K562 (cell line): ENCODE measurements at regions not wholly inside any gene's neighbourhood (a gene's known extent, or its start where the extent isn't known, plus 50 kb on each side); places are given as distances from the start of the nearest gene placed in this dataset.

Source experiments
- ATAC-seq: fragments of 200-7000 bp; cut with Tn5 transposase; 3 replicates; pipeline ENCODE4 v1.9.1; 2020; ENCODE audit warnings: moderate library complexity
- BruUV-seq: library from RNA; stranded (reverse); fragments of 400-500 nt; replicated peaks from 2 replicates; lab custom pipeline; 2021; lab: Mats Ljungman, UMichigan
- CTCF ChIA-PET: fragments of 300-600 bp; formaldehyde crosslinking; extraction: SDS; loops from one replicate; lab custom pipeline; 2021; ENCODE audit warnings: low intra/inter-chr PET ratio; lab: Yijun Ruan, JAX
- POLR2A ChIA-PET: fragments of 300-600, 350-650 bp; sonication (Branson Sonifier 250); formaldehyde crosslinking; extraction: SDS; loops from one replicate; lab custom pipeline; 2021; ENCODE audit warnings: antibody characterized with exemption, inconsistent platforms; lab: Yijun Ruan, JAX
- DNase-seq, 4 experiments: peaks; one replicate each; pipeline versions ENCODE4 v3.0.0 to v3.0.0-alpha.2; 2011 to 2018; ENCODE audit warnings: low spot score in 3 of 4, mixed read lengths in 3 of 4; ENCODE audit errors: extremely low read depth in 1 of 4
- FAIRE-seq: peaks from 2 replicates; lab custom pipeline; 2011; peaks lifted over from hg19 to GRCh38; lab: Jason Lieb, UNC
- H2AFZ ChIP-seq: 2 replicates; pipeline ENCODE4 v1.6.0; 2011; ENCODE audit warnings: low read depth, low read length, control low read depth, inconsistent platforms
- H3K27ac ChIP-seq: fragments of 200-600 bp; 3 replicates; pipeline ENCODE4 v1.8.0; 2011; ENCODE audit warnings: low read depth, mild to moderate bottlenecking, control low read depth, inconsistent platforms, low read length, moderate library complexity, mixed read lengths; ENCODE audit errors: extremely low read depth
- H3K27me3 ChIP-seq, 2 experiments: fragments of 300-600 bp in 1 of 2; 2 replicates in 1 of 2; 3 replicates in 1 of 2; pipeline versions ENCODE4 v1.6.0 to v1.8.0; 2011; ENCODE audit warnings: inconsistent platforms in 2 of 2, low read length in 2 of 2, mild to moderate bottlenecking in 1 of 2, mixed read lengths in 1 of 2, moderate library complexity in 1 of 2; ENCODE audit not compliant: control insufficient read depth in 2 of 2, insufficient read depth in 2 of 2
- H3K36me3 ChIP-seq: fragments of 300-600 bp; 3 replicates; pipeline ENCODE4 v1.8.0; 2011; ENCODE audit warnings: mild to moderate bottlenecking, low read length, inconsistent platforms; ENCODE audit not compliant: control insufficient read depth, insufficient read depth
- H3K4me1 ChIP-seq, 2 experiments: fragments of 200-600 bp in 1 of 2; replicated peaks in 1 of 2; 2 replicates in 1 of 2; 3 replicates in 1 of 2; pipeline versions ENCODE4 v1.5.1 to v1.8.0; 2011; ENCODE audit warnings: inconsistent platforms in 2 of 2, low read length in 2 of 2, mild to moderate bottlenecking in 1 of 2, mixed read lengths in 1 of 2, moderate library complexity in 1 of 2; ENCODE audit not compliant: control insufficient read depth in 2 of 2, insufficient read depth in 2 of 2
- H3K4me2 ChIP-seq: 2 replicates; pipeline ENCODE4 v1.6.1; 2011; ENCODE audit warnings: low read length, control low read depth, inconsistent platforms, mixed read lengths; ENCODE audit not compliant: insufficient read depth
- H3K4me3 ChIP-seq: fragments of 200-600 bp; sonication (generic), shearing (Covaris generic); 2 replicates; pipeline ENCODE4 v1.5.1; 2016; ENCODE audit warnings: control low read depth, inconsistent platforms
- H3K79me2 ChIP-seq: fragments of 200-600 bp; 3 replicates; pipeline ENCODE4 v1.8.0; 2011; ENCODE audit warnings: low read length, inconsistent platforms; ENCODE audit not compliant: control insufficient read depth, insufficient read depth
- H3K9ac ChIP-seq, 2 experiments: 2 replicates each; pipeline versions ENCODE4 v1.6.0 to v1.6.1; 2011; ENCODE audit warnings: low read depth in 2 of 2, low read length in 2 of 2, control low read depth in 1 of 2, inconsistent platforms in 1 of 2, mild to moderate bottlenecking in 1 of 2, mixed read lengths in 1 of 2; ENCODE audit not compliant: insufficient read depth in 1 of 2
- H3K9me1 ChIP-seq: one replicate; pipeline ENCODE4 v1.6.0; 2011; ENCODE audit warnings: inconsistent platforms, mild to moderate bottlenecking, low read length, moderate library complexity; ENCODE audit not compliant: control insufficient read depth, insufficient read depth
- H3K9me3 ChIP-seq: replicated peaks from 2 replicates; pipeline ENCODE4 v1.5.1; 2011; ENCODE audit warnings: low read depth, low read length, inconsistent platforms; ENCODE audit not compliant: control insufficient read depth, insufficient read depth
- H4K20me1 ChIP-seq: replicated peaks from 2 replicates; pipeline ENCODE4 v1.6.1; 2011; ENCODE audit warnings: low read length, inconsistent platforms, mixed read lengths; ENCODE audit not compliant: control insufficient read depth, insufficient read depth
- HMGN3 ChIP-seq: IDR thresholded peaks from 2 replicates; pipeline ENCODE4 v1.6.1; 2011; ENCODE audit warnings: borderline replicate concordance, low read depth, mild to moderate bottlenecking, mixed read lengths, low read length; ENCODE audit not compliant: insufficient read length; ENCODE audit errors: extremely low read depth
- KDM2B ChIP-seq: fragments of 250-450 bp; sonication (Bioruptor Pico); IDR thresholded peaks from 2 replicates; pipeline ENCODE4 v1.8.0; 2021; ENCODE audit warnings: mild to moderate bottlenecking, moderate library complexity
- RHOXF2B ChIP-seq: fragments of 250-450 bp; sonication (Bioruptor Pico); conservative IDR thresholded peaks from 2 replicates; pipeline ENCODE4 v1.5.1; 2021
- STAG1 ChIP-seq: sonication (generic); formaldehyde crosslinking; IDR thresholded peaks from 2 replicates; pipeline ENCODE4 v1.5.0; 2020; ENCODE audit warnings: missing genetic modification reagents, borderline replicate concordance
- TAF7 ChIP-seq: fragments of 450-650 bp; IDR thresholded peaks from 2 replicates; pipeline ENCODE4 v1.6.1; 2016; ENCODE audit warnings: missing genetic modification characterization, missing compliant biosample characterization
- ZBTB8A ChIP-seq: fragments of 450-650 bp; IDR thresholded peaks from 2 replicates; pipeline ENCODE4 v1.6.1; 2018; ENCODE audit warnings: mild to moderate bottlenecking, moderate library complexity; ENCODE audit not compliant: partially characterized antibody
- ZNF274 ChIP-seq: IDR thresholded peaks from 2 replicates; pipeline ENCODE4 v1.6.1; 2011; ENCODE audit warnings: low read depth, mild to moderate bottlenecking, low read length, moderate library complexity, borderline replicate concordance
- ZNF75A ChIP-seq: fragments of 450-650 bp; formaldehyde crosslinking; IDR thresholded peaks from 2 replicates; pipeline ENCODE4 v1.4.0; 2020; ENCODE audit warnings: mild to moderate bottlenecking
- WGBS: fragments of 100-300 bp; shearing (Covaris generic); methylation state at CpG from one replicate; pipeline ENCODE4 v1.1.6; 2016; ENCODE audit warnings: low coverage, mixed read lengths; ENCODE audit not compliant: insufficient coverage; ENCODE audit errors: missing lambda C conversion rate; 5-methylcytosine and 5-hydroxymethylcytosine counted together
- in situ Hi-C: fragments of 300-500 bp; cut with MboI; formaldehyde crosslinking; loops from 4 replicates; pipeline ENCODE4 v1.15.0; 2018; ENCODE audit warnings: inconsistent platforms, mixed read lengths
- intact Hi-C: fragments of 100-400 bp; cut with micrococcal nuclease; formaldehyde crosslinking; loops from 2 replicates; pipeline ENCODE4 v1.14.2; 2022
- TF ChIP-seq, protein P1 (sequence below): fragments of 250-450 bp; sonication (Bioruptor Pico); IDR thresholded peaks from 2 replicates; pipeline ENCODE4 v1.4.0; 2020; ENCODE audit warnings: mild to moderate bottlenecking, moderate library complexity

DNA sequence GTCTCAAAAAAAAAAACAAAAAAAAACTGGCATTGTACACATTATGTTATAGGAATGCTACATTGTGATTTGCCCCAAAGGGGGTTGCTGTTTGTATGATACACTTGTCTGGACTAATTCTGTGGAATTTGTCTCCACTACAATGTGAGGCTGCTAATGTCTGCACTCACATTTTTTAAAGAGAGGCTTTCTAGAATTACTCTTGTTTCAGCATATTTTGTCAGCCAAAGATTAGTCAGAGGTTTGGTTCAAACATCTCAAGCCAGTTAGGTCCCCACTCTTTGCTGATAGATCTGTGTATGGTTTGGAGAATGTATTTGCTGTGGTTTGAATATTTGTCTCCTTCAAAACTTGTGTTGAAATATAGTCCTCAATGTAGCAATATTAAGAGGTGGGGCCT is 59.3 kb upstream of the ZNF169 start:
- no peak for DNase-seq
- no TSS peak for BruUV-seq
- Histone ChIP-seq H3K27ac (no peak overlapping the region), H4K20me1 (no peaks in the 10 kb centered on the region), H3K36me3 (no peaks in the 10 kb centered on the region), H3K4me1 (peaks cover 0 to 3% of the 10 kb centered on the region in 2 experiments; a peak in 2 of 5 replicates), H3K27me3 (no peaks in the 10 kb centered on the region), H2AFZ (no peak overlapping the region), H3K9me1 (no peaks in the 10 kb centered on the region), H3K79me2 (no peaks in the 10 kb centered on the region), H3K9ac (no peak overlapping the region), H3K4me3 (no peak overlapping the region), H3K9me3 (no peaks in the 10 kb centered on the region; the same call in 1 of the 2 replicates), H3K4me2 (no peak overlapping the region)
- FAIRE-seq, result no peak
- ATAC-seq, result no peak
- ChIA-PET CTCF (no interaction called here), POLR2A (no interaction called here)
- in situ Hi-C loops (loop anchor here (25.0 kb wide), 1 partner anchor 512 kb away; no protein-coding TSS in a partner anchor), intact Hi-C loops (no loop called here)
- TF ChIP-seq HMGN3 (no peak), STAG1 (CRISPR knock-in tag) (no peak), ZNF75A (CRISPR knock-in tag) (no peak), KDM2B (CRISPR knock-in tag) (no peak), RHOXF2B (no peak), TAF7 (tag) (no peak), ZBTB8A (no peak)

- TF ChIP-seq, protein P1, sequence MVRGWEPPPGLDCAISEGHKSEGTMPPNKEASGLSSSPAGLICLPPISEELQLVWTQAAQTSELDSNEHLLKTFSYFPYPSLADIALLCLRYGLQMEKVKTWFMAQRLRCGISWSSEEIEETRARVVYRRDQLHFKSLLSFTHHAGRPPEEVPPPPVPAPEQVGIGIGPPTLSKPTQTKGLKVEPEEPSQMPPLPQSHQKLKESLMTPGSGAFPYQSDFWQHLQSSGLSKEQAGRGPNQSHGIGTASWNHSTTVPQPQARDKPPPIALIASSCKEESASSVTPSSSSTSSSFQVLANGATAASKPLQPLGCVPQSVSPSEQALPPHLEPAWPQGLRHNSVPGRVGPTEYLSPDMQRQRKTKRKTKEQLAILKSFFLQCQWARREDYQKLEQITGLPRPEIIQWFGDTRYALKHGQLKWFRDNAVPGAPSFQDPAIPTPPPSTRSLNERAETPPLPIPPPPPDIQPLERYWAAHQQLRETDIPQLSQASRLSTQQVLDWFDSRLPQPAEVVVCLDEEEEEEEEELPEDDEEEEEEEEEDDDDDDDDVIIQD (CRISPR knock-in tag), result no peak
- TF ChIP-seq ZNF274, result peak; percentile 56; the same call in 1 of the 2 replicates
- H4K20me1 ChIP-seq, result no peaks in the 10 kb centered on the region
- no TSS peak for BruUV-seq
- no peak overlapping the region for H3K27ac ChIP-seq
- intact Hi-C loops, result no loop called here
- no peak overlapping the region for H3K4me2 ChIP-seq
- H3K9ac ChIP-seq, result no peak overlapping the region
- POLR2A ChIA-PET, result no interaction called here
- ATAC-seq, result no peak
- no peaks in the 10 kb centered on the region for H3K27me3 ChIP-seq
- 13% methylated on average over 4 of the region's 4 CpGs for WGBS
- H3K36me3 ChIP-seq, result no peaks in the 10 kb centered on the region
- no peak for FAIRE-seq
- H2AFZ ChIP-seq, result no peak overlapping the region
- in situ Hi-C loops, result loop anchor here (25.0 kb wide), 1 partner anchor 517 kb away; no protein-coding TSS in a partner anchor
- H3K79me2 ChIP-seq, result no peaks in the 10 kb centered on the region
- H3K4me3 ChIP-seq, result no peak overlapping the region
- no peak for DNase-seq
- H3K9me1 ChIP-seq, result no peaks in the 10 kb centered on the region
- CTCF ChIA-PET, result no interaction called here
- H3K9me3 ChIP-seq, result no peaks in the 10 kb centered on the region; the same call in 1 of the 2 replicates
- no peaks in the 10 kb centered on the region for H3K4me1 ChIP-seq
Measured at GRCh38 chr9:94204174-94204573, 54.9 kb upstream of the ZNF169 start.
